ENCODE measurements at regions not wholly inside any gene's neighbourhood (a gene's known extent, or its start where the extent isn't known, plus 50 kb on each side); places are given as distances from the start of the nearest gene placed in this dataset.

DNA sequence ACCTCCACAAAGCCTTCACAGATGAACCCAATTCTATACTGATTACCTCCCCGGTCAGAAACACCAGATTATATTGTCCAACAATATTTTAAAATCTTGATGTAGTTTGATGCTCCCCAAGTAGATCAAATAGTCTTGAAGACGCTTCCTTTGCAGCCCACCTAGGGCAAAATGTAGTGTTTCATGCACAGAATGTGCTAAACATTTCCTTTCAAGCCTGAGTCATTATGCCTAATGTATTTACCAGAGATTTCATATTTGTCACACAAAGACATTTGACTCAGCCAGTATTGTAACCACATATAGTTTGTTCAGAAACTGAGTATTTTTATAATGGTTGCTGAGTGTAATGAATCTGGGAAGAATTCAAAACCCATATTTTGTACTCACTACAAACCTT is 1396.8 kb downstream of the LRRC4C start:
- TF ChIP-seq, protein P1, sequence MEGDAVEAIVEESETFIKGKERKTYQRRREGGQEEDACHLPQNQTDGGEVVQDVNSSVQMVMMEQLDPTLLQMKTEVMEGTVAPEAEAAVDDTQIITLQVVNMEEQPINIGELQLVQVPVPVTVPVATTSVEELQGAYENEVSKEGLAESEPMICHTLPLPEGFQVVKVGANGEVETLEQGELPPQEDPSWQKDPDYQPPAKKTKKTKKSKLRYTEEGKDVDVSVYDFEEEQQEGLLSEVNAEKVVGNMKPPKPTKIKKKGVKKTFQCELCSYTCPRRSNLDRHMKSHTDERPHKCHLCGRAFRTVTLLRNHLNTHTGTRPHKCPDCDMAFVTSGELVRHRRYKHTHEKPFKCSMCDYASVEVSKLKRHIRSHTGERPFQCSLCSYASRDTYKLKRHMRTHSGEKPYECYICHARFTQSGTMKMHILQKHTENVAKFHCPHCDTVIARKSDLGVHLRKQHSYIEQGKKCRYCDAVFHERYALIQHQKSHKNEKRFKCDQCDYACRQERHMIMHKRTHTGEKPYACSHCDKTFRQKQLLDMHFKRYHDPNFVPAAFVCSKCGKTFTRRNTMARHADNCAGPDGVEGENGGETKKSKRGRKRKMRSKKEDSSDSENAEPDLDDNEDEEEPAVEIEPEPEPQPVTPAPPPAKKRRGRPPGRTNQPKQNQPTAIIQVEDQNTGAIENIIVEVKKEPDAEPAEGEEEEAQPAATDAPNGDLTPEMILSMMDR (IDR thresholded peaks at IDR 0.05; ENCODE audit: control extremely low read depth in 1 of 3, insufficient read depth in 1 of 3, low read depth in 1 of 3, low read length in 3 of 3) = no peak
- TF ChIP-seq POLR2AphosphoS5 (IDR thresholded peaks at IDR 0.05; ENCODE audit: low read depth, low read length) (no peak), POLR2A (IDR thresholded peaks at IDR 0.05; ENCODE audit: control extremely low read depth in 1 of 2, low read depth in 2 of 2, low read length in 2 of 2) (no peak), YY1 (IDR thresholded peaks at IDR 0.05; ENCODE audit: low read depth, low read length) (no peak), EZH2 (IDR thresholded peaks at IDR 0.05; ENCODE audit: low read depth, low read length, severe bottlenecking) (no peak), JUN (IDR thresholded peaks at IDR 0.05; ENCODE audit: low read depth, low read length) (no peak), TCF12 (IDR thresholded peaks at IDR 0.05; ENCODE audit: low read depth, low read length) (no peak), SIN3A (conservative IDR thresholded peaks at IDR 0.05 in 1 of 2, IDR thresholded peaks at IDR 0.05 in 1 of 2; ENCODE audit: low read depth in 1 of 2, low read length in 2 of 2) (no peak), RXRA (IDR thresholded peaks at IDR 0.05; ENCODE audit: insufficient read depth, low read depth, low read length) (no peak), EP300 (IDR thresholded peaks at IDR 0.05; ENCODE audit: borderline replicate concordance in 1 of 2, low read depth in 2 of 2, low read length in 2 of 2) (no peak)
